NCI-H2227 (cell line): ENCODE measurements at regions not wholly inside any gene's neighbourhood (a gene's known extent, or its start where the extent isn't known, plus 50 kb on each side); places are given as distances from the start of the nearest gene placed in this dataset.

Source experiments
- DNase-seq: peaks from one replicate; lab custom pipeline; 2025; ENCODE audit not compliant: unreplicated experiment; lab: John Stamatoyannopoulos, UW

GRCh38 chr11:114857281-114857680 is 179.0 kb downstream of the NXPE2 start:
- no peak for DNase-seq

GRCh38 chr11:114864896-114865295 is 186.6 kb downstream of the NXPE2 start:
- no peak for DNase-seq

GRCh38 chr11:114876234-114876633 is 197.9 kb downstream of the NXPE2 start:
- peak; percentile 14 for DNase-seq

GRCh38 chr11:114877976-114878375 is 199.6 kb downstream of the NXPE2 start:
- DNase-seq, result no peak

GRCh38 chr11:114880442-114880841 is 202.1 kb downstream of the NXPE2 start:
- DNase-seq, result peak; percentile 53

GRCh38 chr11:114883472-114883871 is 205.1 kb downstream of the NXPE2 start:
- DNase-seq, result no peak

- DNase-seq, result no peak
Measured at GRCh38 chr11:114886644-114887265, 208.4 kb downstream of the NXPE2 start.

GRCh38 chr11:114889594-114890011 is 211.3 kb downstream of the NXPE2 start:
- no peak for DNase-seq

- DNase-seq, result no peak
Measured at GRCh38 chr11:114890038-114890437, 211.7 kb downstream of the NXPE2 start.

- no peak for DNase-seq
Measured at GRCh38 chr11:114891911-114892310, 213.6 kb downstream of the NXPE2 start.

GRCh38 chr11:114892381-114893197 is 214.3 kb downstream of the NXPE2 start:
- no peak for DNase-seq

- no peak for DNase-seq
Measured at GRCh38 chr11:114893329-114893728, 215.0 kb downstream of the NXPE2 start.

- no peak for DNase-seq
Measured at GRCh38 chr11:114896594-114896993, 218.3 kb downstream of the NXPE2 start.

- no peak for DNase-seq
Measured at GRCh38 chr11:114909866-114910265, 231.5 kb downstream of the NXPE2 start.

- DNase-seq, result no peak
Measured at GRCh38 chr11:114912826-114913225, 234.5 kb downstream of the NXPE2 start.

GRCh38 chr11:114914231-114915005 is 236.1 kb downstream of the NXPE2 start:
- no peak for DNase-seq

- DNase-seq, result no peak
Measured at GRCh38 chr11:114915871-114916805, 237.8 kb downstream of the NXPE2 start.

- DNase-seq, result no peak
Measured at GRCh38 chr11:114918286-114918685, 240.0 kb downstream of the NXPE2 start.

- no peak for DNase-seq
Measured at GRCh38 chr11:114921697-114922096, 243.4 kb downstream of the NXPE2 start.

GRCh38 chr11:114924042-114924441 is 245.7 kb downstream of the NXPE2 start:
- no peak for DNase-seq

GRCh38 chr11:114925591-114925990 is 247.3 kb downstream of the NXPE2 start:
- no peak for DNase-seq
